Inferior parietal cortex (tissue), 1 donor: ENCODE measurements at regions not wholly inside any gene's neighbourhood (a gene's known extent, or its start where the extent isn't known, plus 50 kb on each side); places are given as distances from the start of the nearest gene placed in this dataset.
A peak's percentile ranks its signal among the peaks of the same experiment; 100 is the strongest.
"Not testable (repeated sequence)": the region's sequence is repeated elsewhere in the genome, so short reads cannot be mapped to it uniquely, and the experiment has no call there.

ENCODE experiments used
- DNase-seq: peaks from one replicate; pipeline ENCODE4 v3.0.0-alpha.2; 2016; ENCODE audit errors: extremely low spot score

- DNase-seq: no peak
Observed at GRCh38 chr6:113366505-113366904, 490.6 kb upstream of the MARCKS start.

DNA sequence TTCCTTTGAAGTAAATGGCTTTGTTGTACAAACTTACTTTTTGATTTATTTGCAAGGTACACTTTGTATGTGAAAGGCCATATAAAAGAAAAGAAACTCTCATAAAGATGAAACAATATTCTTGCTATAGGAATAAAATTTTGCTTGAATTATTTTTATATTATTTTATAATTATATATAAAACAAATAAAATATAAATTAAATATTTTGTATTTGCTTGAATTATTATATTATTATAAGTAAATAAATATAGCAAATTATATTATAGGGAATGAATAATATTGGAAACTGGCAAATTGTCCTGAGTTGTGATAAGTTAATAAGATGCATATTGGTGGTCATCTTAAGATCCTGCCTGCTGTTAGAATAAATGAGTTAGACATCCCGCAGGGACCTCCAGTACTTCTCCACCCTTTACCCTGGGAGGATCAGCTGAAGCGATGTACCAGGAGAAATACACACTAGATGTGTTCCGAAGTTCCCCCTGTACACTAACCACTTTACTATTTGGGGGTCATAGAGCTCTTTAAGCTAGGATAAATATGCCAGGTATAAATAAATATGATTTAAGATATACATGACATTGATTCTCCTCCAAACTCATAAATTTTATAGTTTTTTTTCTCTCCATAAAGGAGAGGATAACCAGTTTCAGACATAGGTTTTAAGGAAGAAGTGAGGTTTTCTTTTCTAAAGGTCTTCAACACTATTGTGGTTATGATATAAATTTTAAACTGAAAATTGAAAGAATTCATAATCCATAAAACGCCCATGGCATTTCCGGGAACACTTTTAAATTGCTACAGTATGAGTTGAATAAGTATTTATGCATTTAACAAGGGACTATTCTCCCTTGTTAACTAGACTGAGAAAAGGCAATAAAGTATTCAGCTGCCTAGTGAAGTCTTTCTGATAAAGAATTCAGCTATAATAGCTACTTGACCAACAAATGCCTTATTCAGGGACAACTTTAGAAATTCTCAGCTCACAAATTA lies 486.3 kb upstream of the MARCKS start:
- no peak for DNase-seq

- not testable (repeated sequence) for DNase-seq
Observed at GRCh38 chr6:113375466-113375865, 481.7 kb upstream of the MARCKS start.

DNA sequence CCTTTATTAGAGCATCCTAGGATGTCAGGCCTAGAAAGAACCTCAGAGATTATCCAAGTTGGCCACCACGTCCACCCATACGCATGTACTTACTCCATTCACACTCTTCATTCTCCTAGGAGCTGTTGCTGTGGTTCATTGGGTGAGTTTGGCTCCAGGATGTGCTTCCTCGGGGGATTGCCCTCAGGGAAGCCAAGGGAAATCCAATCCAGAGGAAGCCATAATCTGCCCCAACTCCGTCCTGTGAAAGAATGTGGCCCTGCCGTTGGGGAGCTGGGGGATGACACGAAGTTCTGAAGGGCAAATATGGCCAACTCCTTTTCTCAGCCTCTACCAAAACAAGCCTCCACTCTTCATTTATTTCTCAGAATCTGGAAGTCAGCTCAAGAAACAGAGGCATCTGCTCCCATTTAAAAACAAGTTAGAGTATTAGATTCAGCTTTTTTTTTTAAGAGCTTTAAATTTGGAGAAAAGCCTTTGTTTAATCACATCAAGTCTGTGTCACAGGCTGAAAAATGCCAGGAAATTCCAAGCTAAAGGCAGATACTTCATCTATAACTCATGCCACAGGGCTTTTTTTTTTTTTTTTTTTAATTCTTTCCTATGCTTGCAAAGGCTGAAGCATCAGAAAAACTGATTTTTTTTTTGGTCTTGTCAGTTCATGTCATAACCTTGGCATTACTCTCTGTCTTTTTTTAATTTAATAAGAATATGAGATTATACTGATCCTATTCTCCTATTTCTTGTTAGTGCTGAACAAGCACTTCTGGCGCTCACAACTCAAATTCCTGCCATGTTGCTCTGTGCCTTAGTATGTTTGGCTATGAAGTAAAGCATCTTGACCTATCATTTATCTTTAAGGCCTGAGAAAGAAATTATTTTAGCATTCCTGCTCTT lies 480.9 kb upstream of the MARCKS start:
- no peak for DNase-seq

DNA sequence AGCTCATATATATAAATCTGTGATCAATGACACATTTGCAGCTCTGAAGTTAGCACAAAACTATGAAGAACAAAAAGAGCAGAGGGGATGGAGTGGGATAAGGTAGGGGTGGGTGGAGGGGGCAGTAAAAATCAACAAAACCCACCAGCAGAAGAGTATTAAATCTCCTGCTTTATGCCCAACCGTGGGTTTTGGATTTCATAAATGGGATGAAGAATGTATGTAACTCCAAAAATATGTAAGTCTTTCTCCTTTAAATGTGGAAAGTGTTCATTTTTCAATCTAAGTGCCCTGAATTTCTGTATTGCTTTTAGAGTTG lies 480.3 kb upstream of the MARCKS start:
- DNase-seq: no peak

DNA sequence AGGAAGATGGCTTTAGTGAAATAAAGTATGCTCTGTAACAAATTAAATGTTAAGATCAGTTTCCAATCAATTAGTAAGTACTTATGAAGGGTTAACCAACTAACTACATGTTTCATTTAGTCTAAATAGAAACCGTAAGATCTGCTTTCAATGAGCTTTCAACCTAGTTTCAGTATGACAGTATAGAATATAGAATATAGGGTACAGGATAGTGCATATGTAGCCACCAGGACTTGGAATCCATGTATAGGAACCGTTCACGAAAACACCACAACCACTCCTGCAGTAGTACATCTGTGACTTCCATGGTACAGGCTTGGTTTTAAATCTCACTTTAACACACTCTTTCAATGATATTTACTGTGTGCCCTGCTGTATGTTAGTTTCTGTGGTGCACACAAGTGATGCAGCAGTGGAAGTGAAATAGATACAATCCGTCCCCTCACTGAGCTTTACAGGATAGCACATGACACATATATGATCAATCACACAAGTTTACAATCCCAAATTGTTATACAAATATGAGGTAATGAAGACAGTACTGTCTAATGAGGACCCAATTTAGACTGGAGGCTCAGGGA lies 479.7 kb upstream of the MARCKS start:
- DNase-seq: no peak

- DNase-seq: no peak
Observed at GRCh38 chr6:113380591-113380990, 476.6 kb upstream of the MARCKS start.

GRCh38 chr6:113381232-113381631 lies 475.9 kb upstream of the MARCKS start:
- no peak for DNase-seq

DNA sequence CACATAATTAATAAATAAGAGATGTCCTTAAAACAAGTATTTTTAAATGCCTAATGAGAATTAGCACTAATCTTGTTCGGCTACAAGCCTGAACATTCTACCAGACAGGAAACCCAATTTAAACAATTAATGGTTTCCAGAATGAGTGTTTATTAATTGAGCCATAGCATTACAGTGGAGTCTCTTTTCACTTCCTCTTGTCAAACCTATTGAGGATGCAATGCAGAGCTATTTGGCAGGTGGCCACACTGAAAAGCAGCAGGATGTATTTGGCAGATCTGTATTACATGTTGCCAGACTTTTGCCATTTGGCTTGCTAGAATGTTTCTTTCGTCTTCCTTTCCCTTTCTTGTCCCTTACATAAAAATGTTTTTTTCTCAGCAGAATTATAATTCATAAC lies 475.2 kb upstream of the MARCKS start:
- DNase-seq: peak; percentile 22

DNA sequence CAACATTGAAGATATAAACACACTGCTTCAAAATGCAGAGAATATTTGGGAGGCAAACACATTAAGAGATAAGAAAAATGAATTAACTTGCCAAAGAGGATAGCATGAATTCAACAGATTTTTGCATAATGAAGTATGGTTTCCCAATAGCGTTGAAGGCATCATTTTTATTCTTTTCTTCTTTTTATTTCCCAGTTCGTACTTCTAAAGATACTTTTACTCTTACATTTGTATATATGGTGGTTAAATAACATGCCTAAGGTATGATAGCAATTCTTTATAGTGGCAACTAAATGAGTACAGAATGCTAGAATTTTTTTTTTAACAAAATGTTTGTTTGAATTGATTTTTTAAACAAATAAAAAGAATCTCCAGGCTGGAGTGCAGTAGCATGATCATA lies 473.4 kb upstream of the MARCKS start:
- DNase-seq: no peak

GRCh38 chr6:113385020-113385431 lies 472.1 kb upstream of the MARCKS start:
- DNase-seq: no peak

- DNase-seq: no peak
Observed at GRCh38 chr6:113388996-113389395, 468.1 kb upstream of the MARCKS start.

- DNase-seq: no peak
Observed at GRCh38 chr6:113392551-113393055, 464.5 kb upstream of the MARCKS start.

DNA sequence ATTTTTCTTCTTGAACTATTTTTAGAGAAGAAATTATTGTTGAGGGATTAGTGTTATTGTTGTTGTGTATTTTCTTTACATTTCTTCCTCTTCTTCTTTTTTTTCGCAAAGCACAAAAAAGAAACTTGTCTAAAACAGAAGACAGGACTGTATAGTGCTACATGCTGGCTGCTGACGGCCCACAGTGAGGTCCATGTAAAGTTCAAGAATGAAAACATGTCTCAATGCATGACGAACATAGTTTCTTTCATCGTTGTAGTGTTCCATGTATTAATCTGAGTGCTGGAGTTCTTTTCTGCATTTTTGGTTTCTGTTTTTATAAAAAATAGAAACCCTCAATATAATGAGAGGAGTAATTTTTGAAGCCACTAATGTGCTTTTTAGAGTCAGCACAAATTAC lies 462.9 kb upstream of the MARCKS start:
- no peak for DNase-seq

DNA sequence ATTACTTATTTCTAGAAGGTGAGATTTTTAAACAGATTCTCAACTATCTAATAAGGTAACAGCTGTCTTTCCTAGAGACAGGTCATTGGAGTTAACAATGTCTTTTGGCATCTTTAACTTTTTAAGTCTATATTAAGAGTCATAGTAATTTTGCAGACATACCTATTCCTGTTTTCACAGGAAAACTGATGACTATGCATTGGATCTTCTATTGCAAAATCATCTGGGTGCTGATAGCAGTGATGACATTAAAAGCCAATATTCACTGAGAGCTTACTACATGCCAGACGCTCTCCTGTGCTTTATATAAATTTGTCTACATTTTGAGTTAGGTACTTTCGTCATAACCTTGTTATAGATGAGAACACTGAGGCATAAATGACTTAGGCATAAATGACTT lies 462.4 kb upstream of the MARCKS start:
- DNase-seq: no peak

DNA sequence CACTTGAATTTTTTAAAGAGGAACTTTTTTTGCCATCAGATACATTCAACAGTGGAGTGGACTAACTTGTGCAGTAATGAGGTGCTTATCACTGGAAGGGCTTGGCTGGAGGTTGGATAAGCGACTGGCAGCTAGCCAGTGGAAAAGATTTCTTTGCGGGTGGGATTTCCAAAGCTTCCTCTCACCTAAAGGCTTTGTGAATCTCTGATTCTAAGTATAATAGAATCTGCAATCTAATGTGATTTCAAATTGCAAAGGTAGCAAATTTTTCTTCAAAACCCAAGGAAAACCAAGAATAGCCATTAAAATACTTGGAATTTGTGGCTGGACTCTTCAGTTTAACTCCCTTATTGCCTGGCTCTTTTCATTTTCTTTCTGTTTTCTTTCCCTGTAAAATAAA lies 460.4 kb upstream of the MARCKS start:
- DNase-seq: no peak

- DNase-seq: no peak
Observed at GRCh38 chr6:113397236-113397635, 459.9 kb upstream of the MARCKS start.

GRCh38 chr6:113401231-113401630 lies 455.9 kb upstream of the MARCKS start:
- DNase-seq: no peak

GRCh38 chr6:113402544-113402943 lies 454.6 kb upstream of the MARCKS start:
- DNase-seq: no peak

DNA sequence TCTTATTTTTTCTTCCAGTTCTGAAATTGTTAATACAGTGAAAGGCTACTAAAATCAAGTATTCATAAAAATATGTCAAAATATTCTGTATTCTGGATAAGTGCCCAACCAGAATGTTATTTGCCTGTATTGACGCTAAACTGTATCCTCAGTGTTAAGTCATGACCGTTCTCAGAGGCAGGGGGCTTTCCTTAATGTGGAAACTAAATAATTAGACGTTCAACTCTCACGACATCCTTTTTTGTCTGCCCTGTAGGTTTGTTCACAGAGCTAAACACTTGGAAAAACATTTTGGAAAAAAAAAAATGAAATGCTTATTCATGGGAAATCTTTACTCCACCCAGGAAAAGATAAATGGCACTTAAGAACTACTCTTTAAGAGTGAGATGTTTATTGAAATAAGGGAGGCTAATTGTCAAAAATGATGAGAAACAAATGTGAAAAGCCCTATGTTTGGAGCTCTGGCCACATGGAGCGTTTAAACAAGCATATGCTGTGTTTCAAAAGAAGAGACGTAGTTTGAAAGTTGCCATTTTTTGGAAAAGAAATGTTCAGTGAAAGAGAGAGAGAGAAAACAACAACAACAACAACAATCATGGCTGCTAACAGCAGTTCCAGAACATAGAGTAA lies 453.1 kb upstream of the MARCKS start:
- no peak for DNase-seq

DNA sequence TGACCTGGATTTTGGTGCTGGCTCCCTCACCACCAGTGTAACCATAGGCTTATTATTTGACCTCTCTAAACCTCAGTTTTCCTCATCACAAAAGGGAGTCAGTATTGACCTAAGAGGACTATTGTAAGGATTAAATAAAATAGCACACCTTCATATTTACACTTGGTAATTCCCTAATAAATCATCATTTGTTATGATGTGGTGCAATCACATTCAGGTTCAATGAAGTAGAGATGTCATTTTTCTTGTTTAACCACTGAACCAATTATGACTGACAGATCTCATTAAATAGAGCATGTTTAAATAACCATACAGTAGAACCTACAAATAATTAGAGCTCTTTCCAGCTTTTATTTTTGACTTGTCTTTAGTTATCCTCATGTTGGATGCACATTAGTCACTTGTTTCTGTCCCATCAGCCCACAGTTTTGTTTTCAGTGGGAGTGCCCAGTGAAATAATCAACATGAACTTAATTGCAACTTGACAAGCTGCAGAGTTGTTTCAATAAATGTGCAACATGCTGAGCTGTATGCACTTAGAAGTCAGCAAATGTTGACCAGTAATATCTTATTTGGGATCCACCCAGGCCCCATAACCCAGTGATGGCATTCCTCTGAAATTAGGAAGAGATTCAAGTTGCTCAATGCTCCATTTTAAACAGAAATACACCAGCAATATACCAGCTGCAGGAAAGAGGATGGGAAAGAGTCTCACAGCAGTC lies 451.7 kb upstream of the MARCKS start:
- DNase-seq: no peak
